ENCODE measurements at regions not wholly inside any gene's neighbourhood (a gene's known extent, or its start where the extent isn't known, plus 50 kb on each side); places are given as distances from the start of the nearest gene placed in this dataset.
"Not testable (repeated sequence)": the region's sequence is repeated elsewhere in the genome, so short reads cannot be mapped to it uniquely, and the experiment has no call there.

GRCh38 chr6:27854421-27854820 lies 57.8 kb downstream of the OR2B2 start:
- H3K27ac ChIP-seq (ENCODE audit: insufficient read depth, low read length) = no peak overlapping the region
- DNase-seq (ENCODE audit: low read depth in 2 of 2) = no peak
- no peaks in the 10 kb centered on the region for H3K9me3 ChIP-seq (ENCODE audit: control insufficient read depth, insufficient read depth, low read depth, low read length)
- H4K20me1 ChIP-seq (ENCODE audit: control insufficient read depth, extremely low read depth, insufficient read depth, low read length) = no peaks in the 10 kb centered on the region
- no peak overlapping the region for H3K9ac ChIP-seq (ENCODE audit: insufficient read depth, low read length)
- no peaks in the 10 kb centered on the region for H3K4me1 ChIP-seq (ENCODE audit: control insufficient read depth, extremely low read depth, insufficient read depth, low read length)
- H3K79me2 ChIP-seq (ENCODE audit: control insufficient read depth, insufficient read depth, low read length) = no peaks in the 10 kb centered on the region
- TF ChIP-seq CTCF (conservative IDR thresholded peaks at IDR 0.05 in 1 of 2, IDR thresholded peaks at IDR 0.05 in 1 of 2; ENCODE audit: low read depth in 1 of 2, low read length in 2 of 2) (no peak), EZH2 (IDR thresholded peaks at IDR 0.05; ENCODE audit: low read length, missing control alignments) (no peak)
- H3K27me3 ChIP-seq (ENCODE audit: control insufficient read depth, insufficient read depth, low read length) = no peaks in the 10 kb centered on the region
- no peak overlapping the region for H3K4me3 ChIP-seq (replicated peaks in 1 of 4; ENCODE audit: control extremely low read depth in 1 of 4, insufficient read depth in 1 of 4, low read depth in 3 of 4, low read length in 4 of 4)
- H3K4me2 ChIP-seq (ENCODE audit: extremely low read depth, insufficient read depth, low read length) = no peak overlapping the region
- no peak overlapping the region for H2AFZ ChIP-seq (ENCODE audit: low read length)
- H3K36me3 ChIP-seq (ENCODE audit: control insufficient read depth, insufficient read depth, low read length) = no peaks in the 10 kb centered on the region

- Histone ChIP-seq H3K27ac (ENCODE audit: insufficient read depth, low read length) (no peak overlapping the region), H3K4me2 (ENCODE audit: extremely low read depth, insufficient read depth, low read length) (no peak overlapping the region), H3K79me2 (ENCODE audit: control insufficient read depth, insufficient read depth, low read length) (no peaks in the 10 kb centered on the region), H3K27me3 (ENCODE audit: control insufficient read depth, insufficient read depth, low read length) (no peaks in the 10 kb centered on the region), H2AFZ (ENCODE audit: low read length) (no peak overlapping the region), H3K4me3 (replicated peaks in 1 of 4; ENCODE audit: control extremely low read depth in 1 of 4, insufficient read depth in 1 of 4, low read depth in 3 of 4, low read length in 4 of 4) (no peak overlapping the region), H3K36me3 (ENCODE audit: control insufficient read depth, insufficient read depth, low read length) (no peaks in the 10 kb centered on the region), H4K20me1 (ENCODE audit: control insufficient read depth, extremely low read depth, insufficient read depth, low read length) (no peaks in the 10 kb centered on the region), H3K9me3 (ENCODE audit: control insufficient read depth, insufficient read depth, low read depth, low read length) (no peaks in the 10 kb centered on the region), H3K4me1 (ENCODE audit: control insufficient read depth, extremely low read depth, insufficient read depth, low read length) (peaks cover 2% of the 10 kb centered on the region), H3K9ac (ENCODE audit: insufficient read depth, low read length) (no peak overlapping the region)
- TF ChIP-seq CTCF (conservative IDR thresholded peaks at IDR 0.05 in 1 of 2, IDR thresholded peaks at IDR 0.05 in 1 of 2; ENCODE audit: low read depth in 1 of 2, low read length in 2 of 2) (no peak), EZH2 (IDR thresholded peaks at IDR 0.05; ENCODE audit: low read length, missing control alignments) (no peak)
- no peak for DNase-seq (ENCODE audit: low read depth in 2 of 2)
Measured at GRCh38 chr6:27851440-27851839, 60.8 kb downstream of the OR2B2 start.

- not testable (repeated sequence) for H3K4me1 ChIP-seq (ENCODE audit: control insufficient read depth, extremely low read depth, insufficient read depth, low read length); H3K9me3 ChIP-seq (ENCODE audit: control insufficient read depth, insufficient read depth, low read depth, low read length); H4K20me1 ChIP-seq (ENCODE audit: control insufficient read depth, extremely low read depth, insufficient read depth, low read length); H3K4me3 ChIP-seq (replicated peaks in 1 of 4; ENCODE audit: control extremely low read depth in 1 of 4, insufficient read depth in 1 of 4, low read depth in 3 of 4, low read length in 4 of 4); DNase-seq (ENCODE audit: low read depth in 2 of 2); H3K4me2 ChIP-seq (ENCODE audit: extremely low read depth, insufficient read depth, low read length); H2AFZ ChIP-seq (ENCODE audit: low read length); H3K27me3 ChIP-seq (ENCODE audit: control insufficient read depth, insufficient read depth, low read length); H3K36me3 ChIP-seq (ENCODE audit: control insufficient read depth, insufficient read depth, low read length); H3K79me2 ChIP-seq (ENCODE audit: control insufficient read depth, insufficient read depth, low read length); H3K27ac ChIP-seq (ENCODE audit: insufficient read depth, low read length); H3K9ac ChIP-seq (ENCODE audit: insufficient read depth, low read length)
Measured at GRCh38 chr6:27849001-27849400, 63.2 kb downstream of the OR2B2 start.
